Activated CD4-positive, CD25-positive, alpha-beta regulatory T cell treated with anti-CD3 and anti-CD28 coated beads, Interleukin-2, amount 50 U/mL, for 24 hours (primary cell): ENCODE measurements at regions not wholly inside any gene's neighbourhood (a gene's known extent, or its start where the extent isn't known, plus 50 kb on each side); places are given as distances from the start of the nearest gene placed in this dataset.

Experiments
- ATAC-seq, 2 donors: fragments of 150-1000 bp; cut with Tn5 transposase; one replicate each; pipeline ENCODE4 v1.10.0; 2021; ENCODE audit warnings: mild to moderate bottlenecking in 1 of 2, moderate library complexity in 1 of 2

- ATAC-seq = no peak
Observed at GRCh38 chr9:127553793-127554192, 58.3 kb upstream of the STXBP1 start.

GRCh38 chr9:127554966-127555839 is 56.9 kb upstream of the STXBP1 start:
- no peak for ATAC-seq

DNA sequence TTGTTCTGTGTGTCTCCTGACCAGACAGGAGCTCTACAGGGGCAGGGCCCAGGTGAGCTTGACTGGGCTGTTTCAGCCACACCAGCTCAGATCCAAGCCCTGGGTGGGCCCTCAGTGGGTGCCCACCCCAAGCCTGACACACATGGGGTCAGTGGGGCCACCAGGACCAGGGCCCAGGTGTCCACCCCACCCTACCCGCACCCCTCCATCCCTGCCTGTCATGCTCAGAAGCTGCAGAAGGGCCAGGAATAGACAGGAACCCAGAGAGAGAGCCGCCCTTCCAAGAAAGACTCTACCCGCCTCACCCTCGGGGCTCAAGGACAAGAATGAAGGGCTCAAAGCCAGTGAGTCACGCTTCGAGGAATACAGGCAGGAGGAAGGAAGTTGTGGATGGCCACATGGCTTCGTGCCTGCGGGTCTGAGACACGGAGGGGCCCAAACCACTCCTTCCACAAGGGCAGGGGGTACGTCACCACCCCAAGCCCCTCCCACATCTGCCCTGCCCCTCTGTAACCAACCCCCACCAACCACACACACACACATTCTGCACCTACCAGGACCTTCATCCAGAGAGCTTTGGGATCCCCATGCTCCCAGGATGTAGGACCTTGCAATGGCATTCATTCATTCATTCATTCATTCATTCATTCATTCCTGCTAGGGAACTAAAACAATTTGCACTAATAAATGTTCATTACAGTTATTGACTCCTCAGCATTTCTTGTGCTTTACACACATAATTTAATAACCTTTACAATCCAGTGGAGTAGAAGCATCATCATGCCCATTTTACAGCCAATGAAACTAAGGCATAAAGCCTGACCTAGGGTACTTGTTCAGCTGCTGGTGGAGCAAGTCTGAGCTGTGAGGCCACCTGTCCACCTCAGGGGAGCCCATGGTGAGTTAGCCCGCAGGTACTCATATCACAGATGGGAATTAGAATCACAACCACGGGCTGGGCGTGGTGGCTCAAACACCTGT is 55.9 kb upstream of the STXBP1 start:
- peak; percentile 87 to 88 for ATAC-seq

GRCh38 chr9:127556871-127557270 is 55.2 kb upstream of the STXBP1 start:
- ATAC-seq = no peak

DNA sequence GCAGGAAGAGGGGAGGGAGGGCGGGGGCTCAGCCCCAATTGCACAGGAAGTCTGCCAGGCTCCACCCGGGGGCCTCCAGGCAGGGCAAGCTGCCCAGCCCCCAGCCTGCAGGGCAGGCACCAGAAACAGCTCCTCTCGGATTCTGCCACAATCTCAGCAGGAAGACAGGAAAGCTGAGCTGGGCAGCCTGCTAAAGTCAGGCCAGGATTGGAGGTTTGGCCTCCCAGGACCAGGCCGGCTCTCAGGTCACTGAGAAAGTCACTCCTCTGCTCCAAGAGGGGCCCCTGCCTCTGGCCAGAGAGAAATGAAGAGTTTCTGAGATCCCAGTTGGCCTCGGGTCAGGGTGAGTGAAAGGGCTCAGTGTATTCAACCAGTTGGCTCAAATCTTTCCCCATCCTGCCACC is 54.6 kb upstream of the STXBP1 start:
- ATAC-seq = no peak

- no peak for ATAC-seq
Observed at GRCh38 chr9:127557998-127558546, 54.0 kb upstream of the STXBP1 start.

DNA sequence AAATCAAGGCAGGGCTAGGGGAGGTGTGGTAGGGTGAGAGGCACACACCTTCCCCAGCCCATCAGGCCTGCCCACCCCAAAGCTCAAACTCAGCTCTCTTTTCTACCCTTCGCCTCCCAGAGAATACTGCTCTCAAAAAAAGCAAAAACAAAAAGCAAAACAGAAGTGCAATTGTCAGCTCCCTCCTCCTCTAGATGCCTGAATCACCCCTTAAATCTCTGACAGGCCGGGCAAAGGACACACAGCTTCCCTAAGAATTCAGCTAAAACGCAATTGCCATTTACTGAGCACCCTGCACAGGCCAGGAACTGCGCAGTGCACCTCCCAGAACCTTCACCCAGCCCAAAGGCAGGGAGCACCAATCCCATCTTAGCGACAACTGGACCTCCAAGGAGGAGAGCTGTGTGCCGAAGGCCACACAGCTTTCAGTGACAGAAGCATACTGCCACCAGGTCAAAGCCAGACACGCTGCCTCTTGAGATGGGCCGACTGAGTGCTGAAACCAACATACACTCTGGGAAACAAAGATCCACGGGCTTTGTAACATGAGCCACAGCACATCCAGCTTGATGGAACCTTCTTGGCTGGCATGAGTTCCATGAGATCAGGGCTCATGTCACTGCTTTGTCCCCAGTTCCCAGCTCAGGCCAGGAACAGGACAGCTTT is 53.4 kb upstream of the STXBP1 start:
- ATAC-seq = no peak

DNA sequence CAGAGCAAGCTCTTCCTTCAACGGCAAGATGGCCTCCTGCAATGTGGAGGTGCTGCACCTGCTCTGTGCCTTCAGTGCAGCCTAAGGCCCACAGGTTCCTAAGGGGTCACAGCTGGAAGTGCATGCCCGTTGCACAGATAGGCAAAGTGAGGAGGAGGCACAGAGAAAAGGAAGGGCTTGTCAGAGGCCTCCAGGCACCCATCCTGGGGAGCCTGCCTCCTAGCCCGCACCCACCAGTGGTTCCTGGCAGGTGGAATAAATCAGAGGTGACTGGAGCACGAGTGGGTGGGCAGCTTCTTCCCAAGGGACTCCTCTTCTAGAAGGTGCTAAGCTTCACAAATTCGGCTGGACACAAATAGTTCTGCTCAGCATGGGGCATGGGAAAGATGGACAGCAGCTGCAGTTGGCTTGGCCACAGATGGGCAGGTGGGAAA is 52.8 kb upstream of the STXBP1 start:
- ATAC-seq = no peak

DNA sequence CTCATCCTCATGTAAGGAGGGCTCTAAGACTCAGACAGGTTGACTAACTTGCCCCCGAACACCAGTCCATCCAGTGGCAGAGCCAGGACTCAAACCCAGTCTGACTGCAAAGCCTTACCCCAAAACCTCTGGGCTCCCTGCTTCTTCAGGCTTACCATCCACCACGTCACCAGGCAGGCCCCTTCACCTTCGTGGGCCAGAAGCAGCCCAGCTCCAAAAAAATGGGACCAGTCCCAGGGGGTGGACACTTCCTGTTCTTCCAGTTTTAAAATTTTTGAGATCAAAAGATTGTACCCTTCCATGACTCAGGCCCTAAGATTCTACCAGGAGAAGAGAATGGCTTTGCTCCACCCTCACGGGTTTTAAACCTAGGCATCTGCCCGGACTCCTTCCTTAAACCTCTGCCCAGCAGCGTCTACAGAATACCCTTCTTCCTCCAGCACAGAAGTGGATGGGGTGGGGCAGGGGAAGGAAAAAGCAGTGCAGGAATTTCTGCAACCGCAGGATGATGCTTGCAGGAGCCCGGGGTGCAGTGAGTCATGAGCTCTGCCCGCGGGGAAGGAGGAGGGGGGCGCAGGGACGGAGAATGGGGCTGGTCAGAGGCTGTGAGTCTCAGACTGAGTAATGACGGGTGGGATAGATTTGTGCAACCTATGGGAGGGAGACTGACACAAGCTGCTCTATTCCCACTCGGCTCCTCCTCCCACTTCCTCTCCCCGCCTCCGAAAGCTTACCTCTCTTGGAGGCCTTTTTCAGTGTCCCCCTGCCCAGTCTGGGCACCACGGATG is 50.4 kb upstream of the STXBP1 start:
- peak in 1 of 2 donors; percentile 21 for ATAC-seq
